H54 (cell line): ENCODE measurements at regions not wholly inside any gene's neighbourhood (a gene's known extent, or its start where the extent isn't known, plus 50 kb on each side); places are given as distances from the start of the nearest gene placed in this dataset.
"Not testable (repeated sequence)": the region's sequence is repeated elsewhere in the genome, so short reads cannot be mapped to it uniquely, and the experiment has no call there.

Experiments used
- DNase-seq: peaks from one replicate; pipeline ENCODE4 v3.0.0; 2011; ENCODE audit warnings: low spot score, mixed read lengths; ENCODE audit not compliant: insufficient read length
- FAIRE-seq: peaks from 3 replicates; lab custom pipeline; 2011; peaks lifted over from hg19 to GRCh38; lab: Jason Lieb, UNC
- POLR2A ChIP-seq: IDR thresholded peaks from 2 replicates; pipeline ENCODE4 v1.6.1; 2011; ENCODE audit warnings: low read depth, mild to moderate bottlenecking, low read length

DNA sequence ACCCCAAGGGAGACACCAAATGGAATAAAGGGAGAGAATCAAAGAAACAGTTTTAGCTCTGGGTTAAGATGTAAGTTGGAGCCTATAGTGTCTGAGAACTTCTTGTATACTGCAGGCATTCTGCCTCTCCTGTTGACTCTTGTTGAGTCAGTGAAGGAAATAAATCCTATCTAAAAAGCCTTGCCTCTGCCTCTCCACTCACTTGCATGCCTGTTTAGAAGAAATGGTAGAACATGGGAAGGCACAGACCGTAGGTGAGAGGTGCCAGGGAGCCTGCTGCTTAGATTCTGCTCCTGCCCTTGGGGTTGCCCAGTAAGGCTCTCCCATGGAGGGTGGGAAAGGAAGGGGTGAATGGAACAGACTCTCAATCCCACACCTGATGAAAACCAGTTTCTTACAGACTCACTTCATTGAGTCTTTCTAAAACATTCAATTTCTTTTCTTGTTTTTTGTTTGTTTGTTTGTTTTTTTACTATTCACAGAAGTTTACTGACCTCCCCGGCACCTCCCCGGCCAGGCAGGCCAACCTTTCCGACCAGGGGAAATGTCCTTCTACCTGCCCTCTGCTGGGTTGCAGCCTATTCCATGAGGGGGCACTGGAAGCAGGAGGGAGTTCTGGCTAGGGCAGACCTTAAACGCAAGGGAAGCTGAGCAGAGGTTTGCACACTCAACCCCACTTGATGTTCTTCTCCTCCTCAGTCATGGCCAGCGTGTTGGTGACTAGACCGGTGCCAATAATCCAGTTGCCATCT is 211.7 kb upstream of the WSB1 start:
- DNase-seq (no peak), FAIRE-seq (no peak)
- no peak for TF ChIP-seq POLR2A

DNA sequence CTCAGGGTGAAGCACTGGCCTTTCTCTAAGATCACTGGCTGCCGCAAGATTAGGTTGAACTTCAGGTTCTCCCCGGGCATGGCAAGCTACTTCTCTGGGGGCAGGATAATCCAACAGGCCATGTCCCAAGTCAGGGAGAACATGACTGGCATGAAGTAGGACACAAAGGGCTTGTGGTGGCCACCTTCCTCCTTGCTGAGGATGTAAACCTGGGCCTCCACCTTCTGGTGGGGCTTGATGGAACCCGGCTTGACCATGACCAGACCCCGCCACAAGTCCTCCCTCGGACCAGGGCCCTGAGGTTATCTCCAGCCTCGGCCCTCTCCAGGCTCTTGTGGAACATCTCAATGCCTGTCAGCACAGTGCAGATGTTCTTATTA is 211.1 kb upstream of the WSB1 start:
- no peak for TF ChIP-seq POLR2A
- no peak for FAIRE-seq
- DNase-seq: no peak

DNA sequence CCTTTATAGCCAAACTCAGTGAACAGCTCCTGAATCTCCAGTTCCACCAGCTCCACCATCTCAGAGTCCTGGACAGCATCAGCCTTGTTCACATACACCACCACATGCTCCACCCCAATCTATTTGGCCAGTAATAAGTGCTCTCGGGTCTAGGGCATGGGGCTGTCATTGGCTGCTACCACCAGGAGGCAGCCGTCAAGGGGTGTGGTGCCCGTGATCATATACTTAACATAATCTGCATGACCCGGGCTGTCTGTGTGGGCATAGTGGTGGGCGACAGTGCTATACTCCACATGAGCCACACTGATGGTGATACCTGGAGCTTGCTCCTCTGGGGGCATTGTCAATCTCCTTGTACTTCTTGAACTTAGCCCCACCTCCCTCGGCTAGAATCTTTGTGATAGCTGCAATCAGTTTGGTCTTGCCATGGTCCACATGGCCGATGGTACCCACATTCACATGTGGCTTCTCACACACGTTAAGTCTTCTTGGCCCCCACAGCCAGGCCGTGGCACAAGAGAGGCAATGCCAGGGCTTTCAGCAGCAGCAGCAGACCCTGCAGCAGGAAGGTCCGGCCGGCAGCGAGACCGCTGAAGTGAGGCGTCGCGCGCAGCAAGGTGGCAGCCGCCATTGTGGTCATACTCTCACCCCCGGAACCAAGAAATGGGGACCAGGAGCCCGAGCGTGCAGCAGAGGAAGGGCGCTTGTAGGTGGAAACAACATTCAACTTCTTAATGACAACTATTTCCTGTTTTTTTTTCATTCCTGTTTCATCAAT is 210.3 kb upstream of the WSB1 start:
- TF ChIP-seq POLR2A: no peak
- DNase-seq: no peak
- FAIRE-seq: no peak

DNA sequence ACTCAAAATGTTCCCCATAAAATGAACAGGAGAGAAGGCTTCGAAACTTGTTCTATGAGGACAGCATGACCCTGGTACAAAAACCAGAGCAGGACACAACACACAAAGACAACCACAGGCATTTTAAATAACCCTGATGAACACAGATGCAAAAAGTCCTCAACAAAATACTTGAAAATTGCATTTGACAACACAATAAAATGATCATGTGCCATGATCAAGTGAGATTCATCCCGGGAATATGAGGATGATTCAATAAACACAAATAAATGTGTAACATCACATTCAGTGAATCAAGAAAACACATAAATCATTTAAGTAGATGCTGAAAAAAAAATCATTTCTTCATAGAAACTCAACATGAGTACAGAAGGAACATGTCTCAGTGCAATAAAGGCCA is 208.4 kb upstream of the WSB1 start:
- no peak for TF ChIP-seq POLR2A
- DNase-seq (no peak), FAIRE-seq (no peak)

DNA sequence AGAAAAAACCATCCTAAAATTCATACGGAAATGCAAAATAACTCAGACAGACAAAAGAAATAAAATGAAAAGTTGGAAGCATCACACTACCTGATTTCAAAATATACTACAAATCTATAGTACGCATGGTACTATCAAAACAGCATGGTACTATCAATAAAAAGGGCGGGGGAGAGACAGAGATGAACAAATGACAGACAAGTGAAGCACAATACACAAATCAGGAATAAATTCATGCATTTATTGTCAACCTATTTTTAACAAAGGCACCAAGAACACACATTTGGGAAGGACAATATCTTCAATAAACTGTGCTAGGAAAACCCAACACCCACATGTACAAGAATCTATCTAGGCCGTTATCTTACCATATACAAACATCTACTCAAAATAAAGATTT is 207.4 kb upstream of the WSB1 start:
- FAIRE-seq: no peak
- DNase-seq: no peak
- no peak for TF ChIP-seq POLR2A

DNA sequence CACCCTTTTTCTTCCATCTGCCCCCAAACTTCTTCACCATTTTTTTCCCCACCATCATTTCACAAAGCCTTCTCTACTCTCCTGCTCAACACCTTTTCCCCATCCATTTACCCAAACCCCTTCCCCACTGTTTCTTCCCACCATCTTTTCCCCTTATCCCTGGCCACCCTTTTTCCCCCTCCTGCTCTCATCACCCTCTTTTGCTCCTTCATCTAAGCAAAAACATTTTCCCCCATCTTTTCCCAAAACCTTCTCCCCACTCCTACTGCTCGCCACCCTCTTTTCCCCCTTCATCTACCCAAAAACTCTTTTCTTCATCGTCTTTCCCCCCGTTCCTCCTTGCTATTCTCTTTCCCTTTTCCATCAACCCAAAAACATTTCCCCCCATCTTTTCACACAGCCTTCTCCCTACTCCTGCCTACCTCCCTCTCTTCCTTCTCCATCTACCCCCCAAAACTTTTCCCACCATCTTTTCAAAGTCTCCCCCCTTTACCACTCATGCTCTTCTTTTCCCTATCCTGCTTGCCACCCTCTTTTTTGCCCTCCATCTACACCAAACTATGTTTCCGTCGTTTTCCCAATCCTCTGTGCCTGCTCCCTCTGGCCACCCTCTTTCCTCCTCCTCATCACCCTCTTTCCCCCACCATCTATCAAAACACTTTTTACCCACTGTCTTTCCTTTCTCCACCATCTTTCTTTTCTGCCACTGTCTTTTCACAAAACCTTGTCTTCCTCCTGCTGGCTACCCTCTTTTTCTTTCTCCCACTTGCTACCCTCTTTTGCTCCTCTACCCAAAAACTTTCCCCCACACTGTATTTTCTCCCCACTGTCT is 205.8 kb upstream of the WSB1 start:
- FAIRE-seq (no peak), DNase-seq (no peak)
- TF ChIP-seq POLR2A: no peak

DNA sequence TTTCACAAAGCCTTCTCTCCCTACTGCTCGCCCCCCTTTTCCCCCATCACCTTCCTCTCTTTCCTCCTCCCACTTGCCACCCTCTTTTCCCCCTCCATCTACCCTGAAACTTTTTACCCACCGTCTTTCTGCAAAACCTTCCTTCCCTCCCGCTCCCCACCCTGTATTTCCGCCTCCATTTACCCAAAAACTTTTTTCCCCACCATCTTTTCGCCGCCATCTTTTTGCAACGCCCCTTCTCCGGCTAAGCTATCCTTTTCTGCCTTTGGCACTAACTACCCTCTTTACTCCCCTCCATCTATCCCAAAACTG is 205.2 kb upstream of the WSB1 start:
- FAIRE-seq (no peak), DNase-seq (no peak)
- no peak for TF ChIP-seq POLR2A

DNA sequence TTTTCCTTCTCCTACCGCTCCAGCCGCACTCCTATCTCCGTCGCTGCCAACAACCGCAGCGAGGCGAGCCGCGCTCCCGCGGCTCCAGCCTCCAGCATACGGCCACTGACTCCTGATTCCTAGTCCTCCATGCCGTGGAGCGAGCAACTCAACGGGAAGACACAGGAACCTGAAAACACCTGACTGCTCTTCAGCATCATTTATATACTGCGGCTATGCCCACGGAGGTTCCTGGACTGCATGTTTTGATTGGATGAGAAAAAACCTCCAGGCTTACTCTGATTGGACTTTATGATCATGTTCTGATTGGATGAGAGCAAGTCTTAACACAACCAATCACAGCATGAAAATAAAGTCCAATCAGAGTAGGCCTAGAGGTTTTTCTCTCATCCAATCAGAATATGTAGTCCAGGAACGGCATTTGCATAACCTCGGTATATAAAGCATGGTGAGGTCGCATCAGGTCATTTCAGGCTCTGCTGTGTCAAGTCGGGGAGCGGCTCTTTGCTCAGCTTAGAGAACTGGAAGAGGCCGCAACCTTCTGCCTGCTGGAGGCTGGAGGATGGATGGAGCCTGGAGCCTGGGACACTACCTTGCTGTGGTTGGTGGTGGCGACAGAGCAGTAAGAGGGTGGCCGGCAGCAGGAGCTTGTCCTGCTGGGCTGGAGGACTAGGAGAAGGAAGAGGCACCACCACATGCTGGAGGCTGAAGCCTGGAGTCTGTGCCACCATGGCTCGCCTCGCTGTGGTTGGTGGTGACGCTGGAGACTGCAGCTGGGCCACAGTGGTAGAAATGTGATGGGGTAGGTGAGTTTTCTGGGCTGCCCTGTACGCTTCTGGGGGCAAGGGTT is 204.6 kb upstream of the WSB1 start:
- DNase-seq, FAIRE-seq: not testable (repeated sequence)

DNA sequence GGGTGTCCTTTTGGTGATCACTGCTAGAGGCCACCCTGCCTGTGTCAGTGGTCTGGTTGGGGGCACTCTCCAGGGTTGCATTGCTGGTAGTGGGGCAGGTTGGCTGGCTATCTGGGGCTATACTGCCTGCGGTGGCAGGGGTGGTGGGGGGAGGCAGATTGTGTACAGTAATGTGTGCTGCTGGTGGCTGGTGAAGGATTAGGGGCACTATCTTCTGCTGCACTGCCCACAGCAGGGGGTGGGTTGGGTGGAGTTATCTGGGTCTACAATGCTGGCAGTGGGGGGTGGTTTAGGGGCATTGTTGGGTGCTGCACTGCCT is 204.0 kb upstream of the WSB1 start:
- TF ChIP-seq POLR2A: no peak
- FAIRE-seq (no peak), DNase-seq (no peak)

DNA sequence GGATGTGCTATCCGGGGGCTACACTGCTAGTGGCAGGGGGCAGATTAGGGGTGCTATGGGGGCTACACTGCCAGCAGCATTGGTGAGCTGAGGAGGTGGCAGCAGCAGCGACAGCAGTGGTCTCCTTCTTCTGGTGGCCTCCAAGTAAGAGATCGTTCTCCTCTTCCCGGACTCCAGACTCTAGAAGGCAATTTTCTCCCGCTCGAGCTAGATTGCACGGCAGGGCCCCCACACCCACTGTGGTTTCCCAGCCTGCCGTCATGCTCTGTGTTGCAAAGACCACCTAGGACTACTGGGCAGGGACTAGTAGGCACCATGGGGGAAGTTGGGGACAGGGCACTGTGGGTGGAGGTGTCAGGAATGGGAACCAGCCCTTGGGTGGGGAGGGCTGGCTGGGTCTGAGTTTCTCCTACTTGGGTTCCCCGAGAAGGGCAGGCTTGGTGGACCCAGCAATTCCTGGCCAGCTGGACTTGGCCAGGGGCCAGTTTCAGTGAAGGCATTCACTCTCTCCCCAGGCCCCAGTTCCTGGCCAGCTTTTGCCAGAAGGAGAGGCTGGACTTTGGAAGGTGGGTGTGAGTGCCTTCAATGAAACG is 203.4 kb upstream of the WSB1 start:
- DNase-seq, FAIRE-seq: not testable (repeated sequence)

DNA sequence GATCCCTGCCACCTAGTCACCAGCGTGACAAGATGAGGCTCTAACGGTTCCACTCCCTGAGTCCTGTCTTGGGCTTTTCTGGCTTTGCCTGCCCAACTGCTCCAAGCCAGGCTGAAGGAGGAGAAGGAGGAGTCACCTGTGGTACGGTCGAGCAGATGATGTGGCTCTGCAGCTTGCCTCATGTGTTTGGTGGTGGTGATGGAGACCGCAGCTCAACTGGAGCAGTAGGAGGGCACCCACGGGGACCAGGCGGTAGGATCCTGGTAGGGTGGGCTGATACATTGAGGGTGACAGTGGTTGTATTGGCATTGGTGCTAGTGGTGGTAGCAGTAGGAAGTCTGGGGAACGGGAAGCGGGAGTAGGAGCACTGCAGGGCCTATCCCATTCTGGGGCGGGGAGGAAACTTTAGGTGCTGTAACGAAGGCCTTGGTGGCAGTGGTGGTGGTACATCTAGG is 202.8 kb upstream of the WSB1 start:
- no peak for TF ChIP-seq POLR2A
- FAIRE-seq: no peak
- no peak for DNase-seq

DNA sequence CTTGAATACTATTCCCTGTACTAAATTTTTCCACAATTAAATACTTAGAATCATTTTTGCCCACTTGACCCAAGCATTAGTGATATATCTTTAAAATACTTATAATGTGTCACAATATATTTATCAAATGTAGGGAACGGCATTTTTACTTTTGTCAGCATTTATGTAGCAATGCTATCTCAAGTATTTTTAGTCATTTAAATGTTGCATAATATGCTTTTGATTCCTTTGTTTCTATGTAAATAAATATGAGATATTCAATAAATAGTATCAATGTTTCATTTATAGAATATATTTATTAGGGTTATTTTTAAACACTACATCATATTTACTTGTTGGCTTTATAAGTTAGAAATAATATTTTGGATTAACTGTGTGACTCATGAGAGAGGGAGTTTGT is 199.7 kb upstream of the WSB1 start:
- not testable (repeated sequence) for FAIRE-seq, DNase-seq

DNA sequence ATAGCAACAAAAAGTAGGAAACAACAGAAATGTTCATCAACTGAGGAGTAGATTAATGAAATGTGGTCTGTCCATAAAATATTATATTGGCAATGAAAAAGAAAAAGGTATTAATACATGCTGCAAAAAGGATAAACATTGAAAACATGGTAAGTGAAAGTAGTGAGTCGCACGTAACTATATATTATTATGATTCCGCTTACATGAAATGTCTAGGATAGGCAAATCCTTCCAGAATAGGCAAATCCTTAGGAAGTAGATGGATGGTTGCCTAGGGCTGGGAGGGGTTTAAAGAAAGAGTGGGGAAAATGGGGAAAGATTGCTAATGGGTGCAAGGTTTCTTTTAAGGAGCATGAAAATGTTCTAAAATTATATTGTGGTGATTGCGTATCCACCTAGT is 198.1 kb upstream of the WSB1 start:
- not testable (repeated sequence) for DNase-seq, FAIRE-seq

DNA sequence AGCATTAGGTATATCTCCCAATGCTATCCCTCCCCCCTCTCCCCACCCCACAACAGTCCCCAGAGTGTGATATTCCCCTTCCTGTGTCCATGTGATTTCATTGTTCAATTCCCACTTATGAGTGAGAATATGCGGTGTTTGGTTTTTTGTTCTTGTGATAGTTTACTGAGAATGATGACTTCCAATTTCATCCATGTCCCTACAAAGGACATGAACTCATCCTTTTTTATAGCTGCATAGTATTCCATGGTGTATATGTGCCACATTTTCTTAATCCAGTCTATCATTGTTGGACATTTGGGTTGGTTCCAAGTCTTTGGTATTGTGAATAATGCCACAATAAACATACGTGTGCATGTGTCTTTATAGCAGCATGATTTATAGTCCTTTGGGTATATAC is 194.6 kb upstream of the WSB1 start:
- not testable (repeated sequence) for DNase-seq, FAIRE-seq

DNA sequence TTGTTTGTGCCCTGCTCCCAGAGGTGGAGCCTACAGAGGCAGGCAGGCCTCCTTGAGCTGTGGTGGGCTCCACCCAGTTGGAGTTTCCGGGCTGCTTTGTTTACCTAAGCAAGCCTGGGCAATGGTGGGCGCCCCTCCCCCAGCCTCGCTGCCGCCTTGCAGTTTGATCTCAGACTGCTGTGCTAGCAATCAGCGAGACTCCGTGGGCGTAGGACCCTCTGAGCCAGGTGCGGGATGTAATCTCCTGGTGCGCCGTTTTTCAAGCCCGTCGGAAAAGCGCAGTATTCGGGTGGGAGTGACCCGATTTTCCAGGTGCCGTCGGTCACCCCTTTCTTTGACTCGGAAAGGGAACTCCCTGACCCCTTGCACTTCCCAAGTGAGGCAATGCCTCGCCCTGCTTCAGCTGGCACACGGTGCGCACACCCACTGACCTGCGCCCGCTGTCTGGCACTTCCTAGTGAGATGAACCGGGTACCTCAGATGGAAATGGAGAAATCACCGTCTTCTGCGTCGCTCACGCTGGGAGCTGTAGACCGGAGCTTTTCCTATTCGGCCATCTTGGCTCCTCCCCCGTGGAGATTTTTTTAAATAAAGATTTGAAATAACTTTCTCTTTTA is 189.2 kb upstream of the WSB1 start:
- FAIRE-seq, DNase-seq: not testable (repeated sequence)
